CD4-positive, CD25-positive, alpha-beta regulatory T cell (primary cell): ENCODE measurements at regions not wholly inside any gene's neighbourhood (a gene's known extent, or its start where the extent isn't known, plus 50 kb on each side); places are given as distances from the start of the nearest gene placed in this dataset.

Source experiments
- ATAC-seq, 2 donors: fragments of 150-1000 bp; cut with Tn5 transposase; one replicate each; pipeline ENCODE4 v1.10.0; 2021; ENCODE audit warnings: low read depth in 2 of 2, moderate number of reproducible peaks in 2 of 2, moderate library complexity in 1 of 2
- DNase-seq, 3 donors: peaks; one replicate each; pipeline versions ENCODE4 v3.0.0 to v3.0.0-alpha.2; 2012 to 2022; ENCODE audit warnings: mixed read lengths in 1 of 3
- H3K27ac ChIP-seq: one replicate; pipeline ENCODE4 v1.7.0; 2013; ENCODE audit warnings: mild to moderate bottlenecking, low read length; ENCODE audit not compliant: insufficient read depth, poor library complexity, severe bottlenecking
- H3K27me3 ChIP-seq: one replicate; pipeline ENCODE4 v1.7.0; 2013; ENCODE audit warnings: low read length; ENCODE audit not compliant: control insufficient read depth, insufficient read depth
- H3K36me3 ChIP-seq: one replicate; pipeline ENCODE4 v1.7.0; 2013; ENCODE audit warnings: mild to moderate bottlenecking, low read length, moderate library complexity; ENCODE audit not compliant: control insufficient read depth, insufficient read depth
- H3K4me1 ChIP-seq: 2 replicates; pipeline ENCODE4 v1.7.0; 2013; ENCODE audit warnings: mild to moderate bottlenecking, low read length; ENCODE audit not compliant: insufficient read depth, control insufficient read depth, poor library complexity, severe bottlenecking
- H3K4me3 ChIP-seq: one replicate; pipeline ENCODE4 v1.7.0; 2013; ENCODE audit warnings: low read depth, mild to moderate bottlenecking, low read length, moderate library complexity
- H3K9me3 ChIP-seq, 2 experiments: 1 replicate in 1 of 2; 2 replicates in 1 of 2; pipeline ENCODE4 v1.7.0; 2013; ENCODE audit warnings: low read length in 2 of 2, mild to moderate bottlenecking in 1 of 2, moderate library complexity in 1 of 2; ENCODE audit not compliant: control insufficient read depth in 2 of 2
- H3K27ac Mint-ChIP-seq, 3 donors: one replicate each; pipeline ENCODE4 v1.8.0; 2020 to 2022; ENCODE audit warnings: mild to moderate bottlenecking in 3 of 3, mixed read lengths in 3 of 3, moderate library complexity in 2 of 3
- H3K27me3 Mint-ChIP-seq: one replicate; pipeline ENCODE4 v1.8.0; 2022; ENCODE audit warnings: mild to moderate bottlenecking, mixed read lengths
- H3K36me3 Mint-ChIP-seq: one replicate; pipeline ENCODE4 v1.8.0; 2020; ENCODE audit warnings: mixed read lengths
- H3K4me1 Mint-ChIP-seq, 4 donors: one replicate each; pipeline ENCODE4 v1.8.0; 2020 to 2022; ENCODE audit warnings: mixed read lengths in 4 of 4, mild to moderate bottlenecking in 1 of 4
- H3K4me3 Mint-ChIP-seq, 4 donors: one replicate each; pipeline ENCODE4 v1.8.0; 2020 to 2022; ENCODE audit warnings: mild to moderate bottlenecking in 4 of 4, mixed read lengths in 4 of 4, moderate library complexity in 3 of 4
- H3K9me3 Mint-ChIP-seq, 7 donors: one replicate each; pipeline ENCODE4 v1.8.0; 2020 to 2022; ENCODE audit warnings: mixed read lengths in 7 of 7, mild to moderate bottlenecking in 3 of 7, moderate library complexity in 2 of 7

- H3K4me1 Mint-ChIP-seq = no peaks in the 10 kb centered on the region
- Histone ChIP-seq H3K36me3 (no peaks in the 10 kb centered on the region), H3K27me3 (no peaks in the 10 kb centered on the region), H3K4me1 (no peaks in the 10 kb centered on the region), H3K27ac (no peak overlapping the region), H3K4me3 (no peak overlapping the region), H3K9me3 (no peaks in the 10 kb centered on the region)
- H3K27ac Mint-ChIP-seq = no peak overlapping the region
- no peaks in the 10 kb centered on the region for H3K36me3 Mint-ChIP-seq
- ATAC-seq (no peak), DNase-seq (no peak)
- peaks cover 0 to 6% (median 0%) of the 10 kb centered on the region in 7 donors for H3K9me3 Mint-ChIP-seq
- H3K4me3 Mint-ChIP-seq = no peak overlapping the region
- no peaks in the 10 kb centered on the region for H3K27me3 Mint-ChIP-seq
These were observed 227.2 kb downstream of the DACT1 start for GRCh38 chr14:58864751-58865513.

DNA sequence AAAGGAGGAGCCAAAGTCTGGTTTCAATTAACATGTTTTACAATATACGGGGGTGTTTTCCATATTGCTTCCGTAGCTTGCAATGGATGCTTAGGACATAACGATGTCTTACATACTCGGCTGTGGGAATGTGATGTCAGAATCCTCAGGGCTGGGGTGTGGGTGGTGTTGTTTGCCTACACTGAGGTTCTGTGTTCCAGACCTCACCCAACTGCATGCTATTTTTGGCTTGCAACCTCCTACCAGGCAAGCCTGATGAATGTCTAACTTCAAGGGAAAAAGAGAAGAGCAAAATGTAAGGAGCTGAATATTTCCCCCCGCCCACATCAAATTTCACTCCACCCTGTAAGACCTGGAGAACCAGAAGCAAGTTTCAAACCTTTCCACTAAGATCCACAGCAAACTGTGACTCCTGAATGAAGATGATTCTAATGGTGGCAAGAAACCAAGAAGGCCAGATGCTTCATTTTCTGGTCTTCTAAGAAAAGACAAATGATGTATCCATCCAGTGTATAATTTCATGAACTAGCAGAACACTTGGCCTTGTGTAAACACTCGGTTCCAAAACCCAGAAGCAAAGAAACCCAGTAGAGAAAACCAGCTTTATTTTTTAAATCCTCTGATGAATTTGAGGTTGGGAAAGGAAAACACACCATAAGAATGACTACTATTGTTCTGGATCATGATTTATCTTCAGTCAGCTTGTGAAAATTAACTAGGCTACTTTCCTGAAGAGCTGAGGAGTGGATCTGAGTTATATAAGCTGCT lies 227.9 kb downstream of the DACT1 start:
- H3K9me3 Mint-ChIP-seq = peaks cover 0 to 6% (median 0%) of the 10 kb centered on the region in 7 donors
- H3K4me3 Mint-ChIP-seq = no peak overlapping the region
- H3K4me3 ChIP-seq = no peak overlapping the region

GRCh38 chr14:58866391-58866790 lies 228.6 kb downstream of the DACT1 start:
- DNase-seq (no peak), ATAC-seq (no peak)
- Histone ChIP-seq H3K9me3 (no peaks in the 10 kb centered on the region), H3K36me3 (no peaks in the 10 kb centered on the region), H3K27me3 (no peaks in the 10 kb centered on the region), H3K27ac (no peak overlapping the region), H3K4me1 (no peaks in the 10 kb centered on the region), H3K4me3 (no peak overlapping the region)
- H3K27me3 Mint-ChIP-seq = no peaks in the 10 kb centered on the region
- peaks cover 0 to 6% (median 0%) of the 10 kb centered on the region in 7 donors for H3K9me3 Mint-ChIP-seq
- no peaks in the 10 kb centered on the region for H3K36me3 Mint-ChIP-seq
- no peak overlapping the region for H3K27ac Mint-ChIP-seq
- H3K4me1 Mint-ChIP-seq = no peaks in the 10 kb centered on the region
- no peak overlapping the region for H3K4me3 Mint-ChIP-seq

More for the DNA sequence above, 227.9 kb downstream of the DACT1 start:
- DNase-seq (no peak), ATAC-seq (no peak)
- no peaks in the 10 kb centered on the region for H3K27me3 ChIP-seq
- H3K9me3 ChIP-seq = no peaks in the 10 kb centered on the region
- H3K27ac ChIP-seq = no peak overlapping the region
- no peak overlapping the region for H3K27ac Mint-ChIP-seq
- no peaks in the 10 kb centered on the region for H3K36me3 ChIP-seq
- no peaks in the 10 kb centered on the region for H3K36me3 Mint-ChIP-seq
- H3K27me3 Mint-ChIP-seq = no peaks in the 10 kb centered on the region
- H3K4me1 Mint-ChIP-seq = no peaks in the 10 kb centered on the region
- no peaks in the 10 kb centered on the region for H3K4me1 ChIP-seq

DNA sequence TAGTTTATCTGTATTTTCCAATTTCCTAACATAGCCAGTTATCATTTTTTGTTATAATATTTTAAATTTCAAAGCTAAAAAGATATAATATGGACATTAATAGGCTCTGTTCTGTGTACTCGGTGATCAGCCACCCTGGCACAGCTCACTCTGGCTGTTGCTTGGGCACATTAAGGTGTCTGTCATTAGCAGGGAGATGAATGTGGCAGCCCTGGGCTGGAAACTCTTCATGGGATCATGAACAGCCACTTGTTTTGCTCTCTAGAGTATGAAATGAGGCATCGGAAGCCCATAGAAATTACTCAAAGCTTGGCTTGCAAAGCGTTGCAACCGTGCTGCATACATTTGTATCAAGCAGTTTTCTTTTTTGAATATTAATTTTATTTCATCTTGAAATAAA lies 233.2 kb downstream of the DACT1 start:
- H3K4me1 ChIP-seq = no peaks in the 10 kb centered on the region

GRCh38 chr14:58871573-58871972 lies 233.8 kb downstream of the DACT1 start:
- H3K27ac Mint-ChIP-seq = no peak overlapping the region
- H3K4me3 Mint-ChIP-seq = no peak overlapping the region
- no peak for ATAC-seq
- H3K9me3 Mint-ChIP-seq = peaks cover 0 to 4% (median 0%) of the 10 kb centered on the region in 7 donors
- Histone ChIP-seq H3K4me3 (no peak overlapping the region), H3K27ac (no peak overlapping the region), H3K36me3 (no peaks in the 10 kb centered on the region), H3K27me3 (no peaks in the 10 kb centered on the region), H3K4me1 (no peaks in the 10 kb centered on the region), H3K9me3 (no peaks in the 10 kb centered on the region)
- no peaks in the 10 kb centered on the region for H3K4me1 Mint-ChIP-seq
- no peaks in the 10 kb centered on the region for H3K27me3 Mint-ChIP-seq
- no peaks in the 10 kb centered on the region for H3K36me3 Mint-ChIP-seq
- DNase-seq = no peak

More for the DNA sequence above, 233.2 kb downstream of the DACT1 start:
- Mint-ChIP-seq H3K36me3 (no peaks in the 10 kb centered on the region), H3K9me3 (peaks cover 0 to 4% (median 0%) of the 10 kb centered on the region in 7 donors), H3K27me3 (no peaks in the 10 kb centered on the region), H3K27ac (no peak overlapping the region), H3K4me1 (no peaks in the 10 kb centered on the region), H3K4me3 (no peak overlapping the region)
- no peak for ATAC-seq
- Histone ChIP-seq H3K4me3 (no peak overlapping the region), H3K27me3 (no peaks in the 10 kb centered on the region), H3K27ac (no peak overlapping the region), H3K36me3 (no peaks in the 10 kb centered on the region), H3K9me3 (no peaks in the 10 kb centered on the region)
- no peak for DNase-seq

DNA sequence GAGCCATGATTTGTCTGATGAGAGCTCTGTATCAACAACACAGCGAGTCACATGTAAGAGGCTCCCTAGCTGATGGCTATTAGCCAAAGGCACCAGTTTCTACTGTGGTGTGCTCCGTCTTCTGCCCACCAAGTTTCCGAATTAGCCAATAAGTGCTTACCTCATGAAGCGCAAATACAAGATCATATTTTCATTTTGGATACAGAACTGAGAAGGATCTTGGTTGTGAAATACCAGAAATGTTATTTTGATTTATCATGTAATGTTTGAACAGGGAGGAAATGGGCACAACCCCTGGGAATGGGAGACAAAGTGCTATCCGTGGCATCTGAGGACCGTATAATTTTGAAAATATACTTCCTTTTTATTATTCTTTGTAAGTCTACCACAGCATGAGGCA lies 234.3 kb downstream of the DACT1 start:
- no peaks in the 10 kb centered on the region for H3K36me3 ChIP-seq
- H3K4me3 Mint-ChIP-seq = no peak overlapping the region
- H3K9me3 ChIP-seq = no peaks in the 10 kb centered on the region
- H3K4me3 ChIP-seq = no peak overlapping the region
- DNase-seq = no peak
- H3K4me1 Mint-ChIP-seq = no peaks in the 10 kb centered on the region
- no peak for ATAC-seq
- H3K27me3 ChIP-seq = no peaks in the 10 kb centered on the region
- H3K9me3 Mint-ChIP-seq = peaks cover 0 to 6% (median 0%) of the 10 kb centered on the region in 7 donors
- H3K27ac Mint-ChIP-seq = no peak overlapping the region
- H3K27me3 Mint-ChIP-seq = no peaks in the 10 kb centered on the region
- H3K27ac ChIP-seq = no peak overlapping the region
- no peaks in the 10 kb centered on the region for H3K36me3 Mint-ChIP-seq
- H3K4me1 ChIP-seq = no peaks in the 10 kb centered on the region

GRCh38 chr14:58873228-58873953 lies 235.6 kb downstream of the DACT1 start:
- H3K4me3 Mint-ChIP-seq = no peak overlapping the region
- H3K36me3 ChIP-seq = no peaks in the 10 kb centered on the region
- no peaks in the 10 kb centered on the region for H3K36me3 Mint-ChIP-seq
- H3K4me1 ChIP-seq = no peaks in the 10 kb centered on the region
- no peak overlapping the region for H3K27ac Mint-ChIP-seq
- H3K27me3 ChIP-seq = no peaks in the 10 kb centered on the region
- no peaks in the 10 kb centered on the region for H3K27me3 Mint-ChIP-seq
- no peaks in the 10 kb centered on the region for H3K4me1 Mint-ChIP-seq
- H3K9me3 ChIP-seq = no peaks in the 10 kb centered on the region
- no peak for ATAC-seq
- H3K27ac ChIP-seq = no peak overlapping the region
- H3K9me3 Mint-ChIP-seq = peaks cover 0 to 7% (median 0%) of the 10 kb centered on the region in 7 donors
- H3K4me3 ChIP-seq = no peak overlapping the region
- no peak for DNase-seq
